ENCODE measurements at regions not wholly inside any gene's neighbourhood (a gene's known extent, or its start where the extent isn't known, plus 50 kb on each side); places are given as distances from the start of the nearest gene placed in this dataset.

DNA sequence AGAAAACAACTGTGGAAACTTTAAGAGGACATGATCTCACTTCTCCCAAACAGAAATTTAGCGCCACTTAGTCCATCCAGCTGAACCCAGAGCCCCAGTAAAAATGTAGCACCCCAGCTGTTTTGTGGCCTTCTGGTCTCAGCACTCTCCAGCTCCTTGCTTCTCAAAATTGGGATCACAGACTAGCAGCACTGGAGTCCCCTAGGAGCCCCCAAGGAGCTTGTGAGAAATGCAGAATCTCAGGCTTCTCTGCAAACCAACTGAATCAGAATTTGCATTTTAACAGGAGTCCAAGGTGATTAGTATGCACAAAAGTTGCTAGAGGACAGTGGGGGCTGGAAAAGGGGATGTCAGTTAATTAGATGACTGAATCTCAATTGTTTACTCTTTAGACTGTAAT lies 89.8 kb upstream of the FIBIN start:
- Mint-ChIP-seq H3K27ac (0 out of 2 replicates have a peak overlapping the region, but pooled peaks have one; percentile 26), H3K36me3 (no peaks in the 10 kb centered on the region), H3K27me3 (ENCODE audit: low read depth) (no peaks in the 10 kb centered on the region), H3K4me1 (peaks cover 25% of the 10 kb centered on the region), H3K4me3 (no peak overlapping the region), H3K9me3 (no peaks in the 10 kb centered on the region)
- ATAC-seq (peak; percentile 44), DNase-seq (ENCODE audit: low spot score) (no peak)
- TF ChIP-seq, protein P1, sequence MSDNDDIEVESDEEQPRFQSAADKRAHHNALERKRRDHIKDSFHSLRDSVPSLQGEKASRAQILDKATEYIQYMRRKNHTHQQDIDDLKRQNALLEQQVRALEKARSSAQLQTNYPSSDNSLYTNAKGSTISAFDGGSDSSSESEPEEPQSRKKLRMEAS (CRISPR knock-in tag; IDR thresholded peaks at IDR 0.05) = no peak
- TF ChIP-seq, protein P2, sequence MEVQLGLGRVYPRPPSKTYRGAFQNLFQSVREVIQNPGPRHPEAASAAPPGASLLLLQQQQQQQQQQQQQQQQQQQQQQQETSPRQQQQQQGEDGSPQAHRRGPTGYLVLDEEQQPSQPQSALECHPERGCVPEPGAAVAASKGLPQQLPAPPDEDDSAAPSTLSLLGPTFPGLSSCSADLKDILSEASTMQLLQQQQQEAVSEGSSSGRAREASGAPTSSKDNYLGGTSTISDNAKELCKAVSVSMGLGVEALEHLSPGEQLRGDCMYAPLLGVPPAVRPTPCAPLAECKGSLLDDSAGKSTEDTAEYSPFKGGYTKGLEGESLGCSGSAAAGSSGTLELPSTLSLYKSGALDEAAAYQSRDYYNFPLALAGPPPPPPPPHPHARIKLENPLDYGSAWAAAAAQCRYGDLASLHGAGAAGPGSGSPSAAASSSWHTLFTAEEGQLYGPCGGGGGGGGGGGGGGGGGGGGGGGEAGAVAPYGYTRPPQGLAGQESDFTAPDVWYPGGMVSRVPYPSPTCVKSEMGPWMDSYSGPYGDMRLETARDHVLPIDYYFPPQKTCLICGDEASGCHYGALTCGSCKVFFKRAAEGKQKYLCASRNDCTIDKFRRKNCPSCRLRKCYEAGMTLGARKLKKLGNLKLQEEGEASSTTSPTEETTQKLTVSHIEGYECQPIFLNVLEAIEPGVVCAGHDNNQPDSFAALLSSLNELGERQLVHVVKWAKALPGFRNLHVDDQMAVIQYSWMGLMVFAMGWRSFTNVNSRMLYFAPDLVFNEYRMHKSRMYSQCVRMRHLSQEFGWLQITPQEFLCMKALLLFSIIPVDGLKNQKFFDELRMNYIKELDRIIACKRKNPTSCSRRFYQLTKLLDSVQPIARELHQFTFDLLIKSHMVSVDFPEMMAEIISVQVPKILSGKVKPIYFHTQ (CRISPR knock-in tag; IDR thresholded peaks at IDR 0.05) = no peak
- TF ChIP-seq NR3C1 (CRISPR knock-in tag; conservative IDR thresholded peaks at IDR 0.05; ENCODE audit: low read depth) (no peak), ZNF317 (CRISPR knock-in tag; IDR thresholded peaks at IDR 0.05; ENCODE audit: borderline replicate concordance, low read depth) (no peak), ATF1 (CRISPR knock-in tag; IDR thresholded peaks at IDR 0.05) (no peak), ZNF416 (CRISPR knock-in tag; IDR thresholded peaks at IDR 0.05) (no peak)
- TF ChIP-seq, protein P3, sequence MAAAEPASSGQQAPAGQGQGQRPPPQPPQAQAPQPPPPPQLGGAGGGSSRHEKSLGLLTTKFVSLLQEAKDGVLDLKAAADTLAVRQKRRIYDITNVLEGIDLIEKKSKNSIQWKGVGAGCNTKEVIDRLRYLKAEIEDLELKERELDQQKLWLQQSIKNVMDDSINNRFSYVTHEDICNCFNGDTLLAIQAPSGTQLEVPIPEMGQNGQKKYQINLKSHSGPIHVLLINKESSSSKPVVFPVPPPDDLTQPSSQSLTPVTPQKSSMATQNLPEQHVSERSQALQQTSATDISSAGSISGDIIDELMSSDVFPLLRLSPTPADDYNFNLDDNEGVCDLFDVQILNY (CRISPR knock-in tag; IDR thresholded peaks at IDR 0.05) = no peak
- ChIA-PET POLR2A (no interaction called here), CTCF (no interaction called here)

- no peak for DNase-seq (ENCODE audit: low spot score)
- H3K27me3 Mint-ChIP-seq (ENCODE audit: low read depth) = no peaks in the 10 kb centered on the region
- ATAC-seq = no peak
- no peak for TF ChIP-seq TEAD1 (CRISPR knock-in tag; IDR thresholded peaks at IDR 0.05)
- TF ChIP-seq SP1 (CRISPR knock-in tag; conservative IDR thresholded peaks at IDR 0.05) = no peak
- TF ChIP-seq IRF2 (CRISPR knock-in tag; IDR thresholded peaks at IDR 0.05; ENCODE audit: borderline replicate concordance, low read depth) = no peak
- no peak for TF ChIP-seq ZMAT4 (CRISPR knock-in tag; IDR thresholded peaks at IDR 0.05)
- TF ChIP-seq ATF6 (CRISPR knock-in tag; IDR thresholded peaks at IDR 0.05) = no peak
- no peak for TF ChIP-seq CREM (CRISPR knock-in tag; IDR thresholded peaks at IDR 0.05)
- no peak for TF ChIP-seq ZNF232 (CRISPR knock-in tag; IDR thresholded peaks at IDR 0.05)
- TF ChIP-seq ZNF396 (CRISPR knock-in tag; IDR thresholded peaks at IDR 0.05; ENCODE audit: borderline replicate concordance) = no peak
- TF ChIP-seq CBFB (CRISPR knock-in tag; IDR thresholded peaks at IDR 0.05; ENCODE audit: low read depth) = no peak
- no peak for TF ChIP-seq NR2C2 (CRISPR knock-in tag; IDR thresholded peaks at IDR 0.05)
- TF ChIP-seq ZNF423 (CRISPR knock-in tag; IDR thresholded peaks at IDR 0.05) = no peak
- no peak for TF ChIP-seq ZNF263 (CRISPR knock-in tag; IDR thresholded peaks at IDR 0.05; ENCODE audit: low read depth)
- TF ChIP-seq USF1 (CRISPR knock-in tag; IDR thresholded peaks at IDR 0.05) = no peak
- TF ChIP-seq, protein P4, sequence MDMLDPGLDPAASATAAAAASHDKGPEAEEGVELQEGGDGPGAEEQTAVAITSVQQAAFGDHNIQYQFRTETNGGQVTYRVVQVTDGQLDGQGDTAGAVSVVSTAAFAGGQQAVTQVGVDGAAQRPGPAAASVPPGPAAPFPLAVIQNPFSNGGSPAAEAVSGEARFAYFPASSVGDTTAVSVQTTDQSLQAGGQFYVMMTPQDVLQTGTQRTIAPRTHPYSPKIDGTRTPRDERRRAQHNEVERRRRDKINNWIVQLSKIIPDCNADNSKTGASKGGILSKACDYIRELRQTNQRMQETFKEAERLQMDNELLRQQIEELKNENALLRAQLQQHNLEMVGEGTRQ (CRISPR knock-in tag; IDR thresholded peaks at IDR 0.05) = no peak
- TF ChIP-seq ATF1 (CRISPR knock-in tag; IDR thresholded peaks at IDR 0.05) = no peak
- TF ChIP-seq SOX15 (CRISPR knock-in tag; IDR thresholded peaks at IDR 0.05) = no peak
- TF ChIP-seq, protein P5, sequence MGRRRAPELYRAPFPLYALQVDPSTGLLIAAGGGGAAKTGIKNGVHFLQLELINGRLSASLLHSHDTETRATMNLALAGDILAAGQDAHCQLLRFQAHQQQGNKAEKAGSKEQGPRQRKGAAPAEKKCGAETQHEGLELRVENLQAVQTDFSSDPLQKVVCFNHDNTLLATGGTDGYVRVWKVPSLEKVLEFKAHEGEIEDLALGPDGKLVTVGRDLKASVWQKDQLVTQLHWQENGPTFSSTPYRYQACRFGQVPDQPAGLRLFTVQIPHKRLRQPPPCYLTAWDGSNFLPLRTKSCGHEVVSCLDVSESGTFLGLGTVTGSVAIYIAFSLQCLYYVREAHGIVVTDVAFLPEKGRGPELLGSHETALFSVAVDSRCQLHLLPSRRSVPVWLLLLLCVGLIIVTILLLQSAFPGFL (CRISPR knock-in tag; IDR thresholded peaks at IDR 0.05; ENCODE audit: borderline replicate concordance) = no peak
- TF ChIP-seq RORB (CRISPR knock-in tag; IDR thresholded peaks at IDR 0.05) = no peak
- H3K27ac Mint-ChIP-seq = no peak overlapping the region
- peaks cover 25% of the 10 kb centered on the region for H3K4me1 Mint-ChIP-seq
- H3K9me3 Mint-ChIP-seq = no peaks in the 10 kb centered on the region
- CTCF ChIA-PET = interaction anchor here (0.5 kb wide), 1 partner anchor 56 kb away, joined by 3 read pairs; no protein-coding TSS in a partner anchor
- H3K4me3 Mint-ChIP-seq = no peak overlapping the region
- no peaks in the 10 kb centered on the region for H3K36me3 Mint-ChIP-seq
- POLR2A ChIA-PET = no interaction called here
Observed at GRCh38 chr11:26904801-26905200, 89.1 kb upstream of the FIBIN start.

Data from WTC11 (cell line).